AG04450 (cell line): ENCODE measurements at regions not wholly inside any gene's neighbourhood (a gene's known extent, or its start where the extent isn't known, plus 50 kb on each side); places are given as distances from the start of the nearest gene placed in this dataset.

Source experiments
- CTCF ChIA-PET: fragments of 300-600, 350-600 bp; formaldehyde crosslinking; extraction: SDS; loops from one replicate; lab custom pipeline; 2022; ENCODE audit warnings: antibody characterized with exemption, inconsistent platforms; lab: Charles Lee
- POLR2A ChIA-PET: fragments of 350-600 bp; formaldehyde crosslinking; extraction: SDS; loops from one replicate; lab custom pipeline; 2021; ENCODE audit warnings: antibody characterized with exemption, inconsistent platforms; lab: Yijun Ruan, JAX
- DNase-seq: peaks from one replicate; pipeline ENCODE4 v3.0.0-alpha.2; 2011; ENCODE audit warnings: low read depth, low spot score
- H3K27ac ChIP-seq: one replicate; pipeline ENCODE4 v1.5.1; 2012; ENCODE audit warnings: low read depth, low read length, control low read depth
- H3K27me3 ChIP-seq: one replicate; pipeline ENCODE4 v1.6.0; 2012; ENCODE audit warnings: low read length; ENCODE audit not compliant: control insufficient read depth, insufficient read depth
- H3K4me3 ChIP-seq: 2 replicates; pipeline ENCODE4 v1.5.1; 2011; ENCODE audit warnings: mild to moderate bottlenecking, low read depth, low read length, control low read depth
- H3K9me3 ChIP-seq: 2 replicates; pipeline ENCODE4 v1.5.1; 2012; ENCODE audit warnings: low read length; ENCODE audit not compliant: control insufficient read depth, insufficient read depth
- CTCF ChIP-seq: IDR thresholded peaks from 2 replicates; pipeline ENCODE4 v1.5.1; 2011; ENCODE audit warnings: low read depth, low read length, control low read depth, inconsistent platforms

- TF ChIP-seq CTCF: no peak
Observed at GRCh38 chr10:20726381-20726780, 170.7 kb downstream of the NEBL start.

GRCh38 chr10:20714979-20715378, 182.1 kb downstream of the NEBL start:
- Histone ChIP-seq H3K27ac (no peak overlapping the region), H3K4me3 (no peak overlapping the region), H3K27me3 (no peaks in the 10 kb centered on the region), H3K9me3 (peaks cover 5% of the 10 kb centered on the region; the same call in 1 of the 2 replicates)
- ChIA-PET POLR2A (no interaction called here), CTCF (no interaction called here)
- TF ChIP-seq CTCF: no peak
- DNase-seq: no peak

More at GRCh38 chr10:20726381-20726780, 170.7 kb downstream of the NEBL start:
- Histone ChIP-seq H3K27me3 (no peaks in the 10 kb centered on the region), H3K4me3 (no peak overlapping the region), H3K27ac (no peak overlapping the region), H3K9me3 (no peaks in the 10 kb centered on the region)
- CTCF ChIA-PET: no interaction called here
- no peak for DNase-seq
- POLR2A ChIA-PET: no interaction called here

- TF ChIP-seq CTCF: no peak
- CTCF ChIA-PET: no interaction called here
- no peak for DNase-seq
- H3K27ac ChIP-seq: no peak overlapping the region
- no peak overlapping the region for H3K4me3 ChIP-seq
- no peaks in the 10 kb centered on the region for H3K27me3 ChIP-seq
- POLR2A ChIA-PET: no interaction called here
- peaks cover 5% of the 10 kb centered on the region; the same call in 1 of the 2 replicates for H3K9me3 ChIP-seq
Observed at GRCh38 chr10:20714518-20714917, 182.6 kb downstream of the NEBL start.

GRCh38 chr10:20713420-20713819, 183.7 kb downstream of the NEBL start:
- H3K4me3 ChIP-seq: no peak overlapping the region
- ChIA-PET POLR2A (no interaction called here), CTCF (no interaction called here)
- no peak overlapping the region for H3K27ac ChIP-seq
- no peak for DNase-seq
- peaks cover 9% of the 10 kb centered on the region; the same call in 1 of the 2 replicates for H3K9me3 ChIP-seq
- H3K27me3 ChIP-seq: no peaks in the 10 kb centered on the region
- TF ChIP-seq CTCF: no peak

GRCh38 chr10:20712774-20713173, 184.3 kb downstream of the NEBL start:
- ChIA-PET CTCF (no interaction called here), POLR2A (no interaction called here)
- Histone ChIP-seq H3K27ac (no peak overlapping the region), H3K9me3 (peaks cover 9% of the 10 kb centered on the region; the same call in 1 of the 2 replicates), H3K4me3 (no peak overlapping the region), H3K27me3 (no peaks in the 10 kb centered on the region)
- no peak for TF ChIP-seq CTCF
- DNase-seq: no peak
